ENCODE measurements at regions not wholly inside any gene's neighbourhood (a gene's known extent, or its start where the extent isn't known, plus 50 kb on each side); places are given as distances from the start of the nearest gene placed in this dataset.

DNA sequence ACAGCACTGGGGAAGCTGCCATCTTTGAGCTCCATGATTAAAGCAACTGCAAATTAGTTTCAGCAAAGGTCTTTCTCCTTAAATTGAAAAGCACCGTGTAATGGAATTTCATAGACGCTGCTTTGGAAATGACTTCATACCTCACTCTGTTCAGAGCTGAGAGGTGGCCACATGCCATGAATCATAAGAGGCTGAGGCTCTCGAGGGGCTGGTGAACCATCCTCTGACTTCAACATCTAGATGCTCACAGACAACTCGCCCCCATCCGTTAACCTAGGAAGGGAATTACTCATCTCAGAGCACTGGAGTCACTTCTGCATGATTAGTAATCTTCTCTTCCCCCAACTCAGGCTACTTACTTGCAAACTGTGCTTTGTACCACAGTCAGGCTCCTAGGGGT is 122.3 kb downstream of the RCN1 start:
- DNase-seq = no peak
- TF ChIP-seq, protein P1, sequence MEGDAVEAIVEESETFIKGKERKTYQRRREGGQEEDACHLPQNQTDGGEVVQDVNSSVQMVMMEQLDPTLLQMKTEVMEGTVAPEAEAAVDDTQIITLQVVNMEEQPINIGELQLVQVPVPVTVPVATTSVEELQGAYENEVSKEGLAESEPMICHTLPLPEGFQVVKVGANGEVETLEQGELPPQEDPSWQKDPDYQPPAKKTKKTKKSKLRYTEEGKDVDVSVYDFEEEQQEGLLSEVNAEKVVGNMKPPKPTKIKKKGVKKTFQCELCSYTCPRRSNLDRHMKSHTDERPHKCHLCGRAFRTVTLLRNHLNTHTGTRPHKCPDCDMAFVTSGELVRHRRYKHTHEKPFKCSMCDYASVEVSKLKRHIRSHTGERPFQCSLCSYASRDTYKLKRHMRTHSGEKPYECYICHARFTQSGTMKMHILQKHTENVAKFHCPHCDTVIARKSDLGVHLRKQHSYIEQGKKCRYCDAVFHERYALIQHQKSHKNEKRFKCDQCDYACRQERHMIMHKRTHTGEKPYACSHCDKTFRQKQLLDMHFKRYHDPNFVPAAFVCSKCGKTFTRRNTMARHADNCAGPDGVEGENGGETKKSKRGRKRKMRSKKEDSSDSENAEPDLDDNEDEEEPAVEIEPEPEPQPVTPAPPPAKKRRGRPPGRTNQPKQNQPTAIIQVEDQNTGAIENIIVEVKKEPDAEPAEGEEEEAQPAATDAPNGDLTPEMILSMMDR (IDR thresholded peaks at IDR 0.05; ENCODE audit: low read depth, low read length) = no peak
- H3K4me3 ChIP-seq (ENCODE audit: low read depth, low read length) = no peak overlapping the region

GRCh38 chr11:32215157-32215556 is 124.3 kb downstream of the RCN1 start:
- no peak overlapping the region for H3K4me3 ChIP-seq (ENCODE audit: low read depth, low read length)
- H3K27me3 ChIP-seq = no peaks in the 10 kb centered on the region
- DNase-seq = no peak
- no peaks in the 10 kb centered on the region for H3K4me1 ChIP-seq
- H3K36me3 ChIP-seq = no peaks in the 10 kb centered on the region
- H3K9me3 ChIP-seq = no peaks in the 10 kb centered on the region
- TF ChIP-seq, protein P1 (IDR thresholded peaks at IDR 0.05; ENCODE audit: low read depth, low read length) = 0 out of 2 replicates have a peak, but pooled peaks have one; percentile 2

More for the DNA sequence above, 122.3 kb downstream of the RCN1 start:
- no peaks in the 10 kb centered on the region for H3K27me3 ChIP-seq
- no peaks in the 10 kb centered on the region for H3K36me3 ChIP-seq
- H3K9me3 ChIP-seq = no peaks in the 10 kb centered on the region
- no peaks in the 10 kb centered on the region for H3K4me1 ChIP-seq

DNA sequence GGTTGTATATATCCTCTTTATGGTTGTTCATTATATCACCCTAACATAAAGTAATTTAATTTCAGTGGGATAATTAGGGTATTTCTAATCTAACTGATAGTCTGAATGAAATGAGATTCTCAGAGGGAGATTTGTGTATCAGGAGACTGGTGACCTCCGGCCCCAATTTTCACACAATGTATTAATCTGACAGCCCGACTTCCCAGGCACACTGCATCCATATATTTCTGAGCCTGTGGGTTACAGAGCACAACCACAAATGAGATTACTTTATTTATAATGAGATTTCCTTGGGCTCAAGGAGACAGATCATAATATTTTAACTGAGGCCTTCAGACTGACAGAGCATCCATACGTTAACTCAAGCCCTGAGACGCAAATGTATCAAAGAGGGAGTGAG is 125.9 kb downstream of the RCN1 start:
- TF ChIP-seq, protein P1 (IDR thresholded peaks at IDR 0.05; ENCODE audit: low read depth, low read length) = no peak
- Histone ChIP-seq H3K27me3 (no peaks in the 10 kb centered on the region), H3K4me1 (no peaks in the 10 kb centered on the region), H3K4me3 (ENCODE audit: low read depth, low read length) (no peak overlapping the region), H3K36me3 (no peaks in the 10 kb centered on the region), H3K9me3 (no peaks in the 10 kb centered on the region)
- no peak for DNase-seq

GRCh38 chr11:32219320-32219719 is 128.4 kb downstream of the RCN1 start:
- no peaks in the 10 kb centered on the region for H3K4me1 ChIP-seq
- H3K27me3 ChIP-seq = no peaks in the 10 kb centered on the region
- TF ChIP-seq, protein P1 (IDR thresholded peaks at IDR 0.05; ENCODE audit: low read depth, low read length) = no peak
- H3K9me3 ChIP-seq = no peaks in the 10 kb centered on the region
- no peaks in the 10 kb centered on the region for H3K36me3 ChIP-seq
- no peak overlapping the region for H3K4me3 ChIP-seq (ENCODE audit: low read depth, low read length)
- no peak for DNase-seq

DNA sequence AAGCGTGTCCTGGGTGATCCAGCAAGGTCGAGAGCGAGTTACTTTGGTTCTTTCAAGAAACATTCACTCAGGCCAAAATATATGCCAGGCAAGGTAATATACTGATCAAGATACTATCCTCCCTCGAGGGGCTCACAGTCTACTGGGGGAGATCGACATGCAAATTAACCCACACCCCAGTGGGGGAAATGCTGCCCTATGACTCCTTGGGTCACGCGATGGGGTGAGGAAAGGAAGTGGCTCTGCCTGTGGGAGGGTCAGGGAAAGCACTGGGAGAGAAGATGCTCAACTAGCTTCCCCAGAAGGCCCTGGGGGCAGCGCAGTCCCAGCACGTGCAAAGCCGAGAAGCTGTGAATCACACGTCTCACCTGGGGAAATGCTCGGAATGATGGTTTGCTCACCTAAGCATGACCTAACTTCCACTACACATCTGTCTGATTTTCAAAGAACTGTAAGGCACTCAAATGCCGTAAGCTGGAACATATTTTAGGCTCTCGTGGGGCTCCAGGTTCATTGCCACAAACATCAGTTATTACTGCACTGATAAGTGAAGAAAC is 130.7 kb downstream of the RCN1 start:
- no peak for DNase-seq
- H3K36me3 ChIP-seq = no peaks in the 10 kb centered on the region
- no peaks in the 10 kb centered on the region for H3K4me1 ChIP-seq
- H3K4me3 ChIP-seq (ENCODE audit: low read depth, low read length) = no peak overlapping the region
- no peaks in the 10 kb centered on the region for H3K9me3 ChIP-seq
- TF ChIP-seq, protein P1 (IDR thresholded peaks at IDR 0.05; ENCODE audit: low read depth, low read length) = no peak
- H3K27me3 ChIP-seq = 0 out of 2 replicates have a peak, but pooled peaks cover 4% of the 10 kb centered on the region

- H3K4me3 ChIP-seq (ENCODE audit: low read depth, low read length) = no peak overlapping the region
- 0 out of 2 replicates have a peak, but pooled peaks cover 4% of the 10 kb centered on the region for H3K27me3 ChIP-seq
- no peaks in the 10 kb centered on the region for H3K36me3 ChIP-seq
- TF ChIP-seq, protein P1 (IDR thresholded peaks at IDR 0.05; ENCODE audit: low read depth, low read length) = no peak
- no peaks in the 10 kb centered on the region for H3K9me3 ChIP-seq
- no peaks in the 10 kb centered on the region for H3K4me1 ChIP-seq
- no peak for DNase-seq
Measured at GRCh38 chr11:32224580-32224979, 133.7 kb downstream of the RCN1 start.

Data from BE2C (cell line).